Activated CD4-positive, alpha-beta memory T cell treated with anti-CD3 and anti-CD28 coated beads for 36 hours (primary cell): ENCODE measurements at regions not wholly inside any gene's neighbourhood (a gene's known extent, or its start where the extent isn't known, plus 50 kb on each side); places are given as distances from the start of the nearest gene placed in this dataset.

Source experiments
- CTCF ChIA-PET: fragments of 350-600 bp; sonication (Branson Sonifier 250); formaldehyde crosslinking; loops from one replicate; lab custom pipeline; 2021; ENCODE audit warnings: antibody characterized with exemption, inconsistent platforms; lab: Charles Lee
- POLR2A ChIA-PET: fragments of 350-600 bp; sonication (Branson Sonifier 250); formaldehyde crosslinking; loops from one replicate; lab custom pipeline; 2021; ENCODE audit warnings: antibody characterized with exemption; lab: Charles Lee
- DNase-seq: peaks from one replicate; pipeline ENCODE4 v3.0.0-alpha.2; 2020
- H3K27ac Mint-ChIP-seq: one replicate; pipeline ENCODE4 v1.8.0; 2021; ENCODE audit warnings: mixed read lengths
- H3K27me3 Mint-ChIP-seq: one replicate; pipeline ENCODE4 v1.8.0; 2021; ENCODE audit warnings: mixed read lengths
- H3K36me3 Mint-ChIP-seq: one replicate; pipeline ENCODE4 v1.8.0; 2021; ENCODE audit warnings: mixed read lengths
- H3K4me1 Mint-ChIP-seq: one replicate; pipeline ENCODE4 v1.8.0; 2021; ENCODE audit warnings: low read depth, mixed read lengths
- H3K4me3 Mint-ChIP-seq: one replicate; pipeline ENCODE4 v1.8.0; 2021; ENCODE audit warnings: mild to moderate bottlenecking, mixed read lengths
- H3K9me3 Mint-ChIP-seq: one replicate; pipeline ENCODE4 v1.8.0; 2021; ENCODE audit warnings: mixed read lengths
- intact Hi-C: fragments of 100-400 bp; cut with micrococcal nuclease; formaldehyde crosslinking; loops from one replicate; pipeline ENCODE4 v1.15.1; 2023

DNA sequence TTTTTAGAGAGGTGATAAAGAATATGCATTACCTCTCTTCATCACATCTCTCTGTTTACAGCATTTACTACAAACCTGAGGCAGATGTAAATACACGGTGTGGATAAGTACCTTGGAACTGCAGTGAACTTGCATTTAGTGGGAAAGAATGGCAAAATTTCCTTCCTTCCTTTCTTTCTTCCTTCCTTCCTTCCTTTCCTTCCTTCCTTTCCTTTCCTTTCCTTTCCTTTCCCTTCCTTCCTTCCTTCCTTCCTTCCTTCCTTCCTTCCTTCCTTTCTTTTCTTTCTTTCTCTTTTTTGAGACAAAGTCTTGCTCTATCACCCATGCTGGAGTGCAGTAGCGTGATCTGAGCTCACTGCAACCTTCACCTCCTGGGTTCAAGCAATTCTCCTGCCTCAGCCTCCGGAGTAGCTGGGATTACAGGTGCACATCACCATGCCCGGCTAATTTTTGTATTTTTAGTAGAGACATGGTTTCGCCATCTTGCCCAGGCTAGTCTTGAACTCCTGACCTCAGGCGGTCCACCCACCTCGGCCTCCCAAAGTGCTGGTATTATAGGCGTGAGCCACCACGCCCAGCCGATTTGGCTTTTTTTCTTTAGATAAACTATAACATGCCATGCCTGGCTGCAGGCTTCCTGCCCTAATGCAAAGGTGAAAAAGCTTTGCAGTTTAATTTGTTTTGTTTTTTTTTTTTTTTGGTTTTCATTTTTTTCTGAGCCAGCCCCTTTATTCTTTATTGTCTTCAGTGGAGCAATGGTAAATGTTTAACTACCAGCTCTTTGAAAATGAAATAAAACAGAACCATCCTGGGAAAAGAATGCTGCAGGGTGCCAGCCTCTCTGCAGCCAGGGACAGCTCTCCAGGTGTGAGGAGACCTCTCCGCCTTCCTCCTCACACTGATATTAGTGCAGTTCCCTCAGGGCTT is 64.2 kb upstream of the NEDD9 start:
- Mint-ChIP-seq H3K27me3 (no peaks in the 10 kb centered on the region), H3K4me3 (no peak overlapping the region), H3K9me3 (peaks cover 8% of the 10 kb centered on the region), H3K36me3 (peaks cover 50% of the 10 kb centered on the region), H3K27ac (no peak overlapping the region), H3K4me1 (peaks cover 39% of the 10 kb centered on the region)
- intact Hi-C loops, result no loop called here
- ChIA-PET CTCF (interaction anchor here (0.6 kb wide), 1 partner anchor 86 kb away, joined by 3 read pairs; no protein-coding TSS in a partner anchor), POLR2A (no interaction called here)
- DNase-seq, result no peak

DNA sequence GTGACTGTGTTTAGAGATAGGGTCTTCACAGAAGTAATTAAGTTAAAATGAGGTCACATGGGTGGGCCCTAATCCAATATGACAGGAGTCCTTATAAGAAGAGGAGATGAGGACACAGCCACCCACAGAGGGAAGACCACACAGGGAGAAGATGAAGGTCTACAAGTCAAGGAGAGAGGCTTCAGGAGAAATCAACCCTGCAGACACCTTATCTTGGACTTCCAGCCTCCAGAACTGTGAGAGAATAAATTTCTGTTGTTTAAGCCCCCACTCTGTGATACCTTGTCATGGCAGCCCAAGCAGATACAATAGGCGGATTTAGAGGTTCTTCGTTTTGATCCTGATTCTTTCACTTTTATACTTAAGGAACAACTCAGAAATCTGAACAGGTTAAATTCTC is 63.5 kb upstream of the NEDD9 start:
- H3K4me1 Mint-ChIP-seq, result peaks cover 37% of the 10 kb centered on the region
- no peak overlapping the region for H3K4me3 Mint-ChIP-seq
- intact Hi-C loops, result no loop called here
- H3K9me3 Mint-ChIP-seq, result peaks cover 3% of the 10 kb centered on the region
- ChIA-PET CTCF (no interaction called here), POLR2A (no interaction called here)
- H3K36me3 Mint-ChIP-seq, result peaks cover 45% of the 10 kb centered on the region
- H3K27me3 Mint-ChIP-seq, result no peaks in the 10 kb centered on the region
- no peak overlapping the region for H3K27ac Mint-ChIP-seq
- DNase-seq, result no peak

DNA sequence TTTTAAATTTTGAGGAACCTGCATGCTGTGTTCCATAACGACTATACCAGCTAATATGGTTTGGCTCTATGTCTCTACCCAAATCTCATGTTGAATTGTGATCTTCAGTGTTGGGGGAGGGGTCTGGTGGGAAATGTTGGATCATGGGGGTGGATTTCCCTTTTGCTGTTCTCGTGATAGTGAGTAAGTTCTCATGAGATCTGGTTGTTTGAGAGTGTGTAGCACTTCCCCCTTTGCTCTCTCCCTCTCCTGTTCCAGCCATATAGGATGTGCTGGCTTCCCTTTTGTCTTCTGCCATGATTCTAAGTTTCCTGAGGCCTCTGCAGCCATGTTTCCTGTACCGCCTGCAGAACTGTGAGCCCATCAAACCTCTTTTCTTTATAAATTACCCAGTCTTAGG is 61.8 kb upstream of the NEDD9 start:
- H3K27me3 Mint-ChIP-seq, result no peaks in the 10 kb centered on the region
- DNase-seq, result no peak
- H3K36me3 Mint-ChIP-seq, result peaks cover 43% of the 10 kb centered on the region
- H3K27ac Mint-ChIP-seq, result no peak overlapping the region
- H3K4me3 Mint-ChIP-seq, result no peak overlapping the region
- intact Hi-C loops, result no loop called here
- H3K9me3 Mint-ChIP-seq, result no peaks in the 10 kb centered on the region
- ChIA-PET CTCF (no interaction called here), POLR2A (no interaction called here)
- H3K4me1 Mint-ChIP-seq, result peaks cover 27% of the 10 kb centered on the region

DNA sequence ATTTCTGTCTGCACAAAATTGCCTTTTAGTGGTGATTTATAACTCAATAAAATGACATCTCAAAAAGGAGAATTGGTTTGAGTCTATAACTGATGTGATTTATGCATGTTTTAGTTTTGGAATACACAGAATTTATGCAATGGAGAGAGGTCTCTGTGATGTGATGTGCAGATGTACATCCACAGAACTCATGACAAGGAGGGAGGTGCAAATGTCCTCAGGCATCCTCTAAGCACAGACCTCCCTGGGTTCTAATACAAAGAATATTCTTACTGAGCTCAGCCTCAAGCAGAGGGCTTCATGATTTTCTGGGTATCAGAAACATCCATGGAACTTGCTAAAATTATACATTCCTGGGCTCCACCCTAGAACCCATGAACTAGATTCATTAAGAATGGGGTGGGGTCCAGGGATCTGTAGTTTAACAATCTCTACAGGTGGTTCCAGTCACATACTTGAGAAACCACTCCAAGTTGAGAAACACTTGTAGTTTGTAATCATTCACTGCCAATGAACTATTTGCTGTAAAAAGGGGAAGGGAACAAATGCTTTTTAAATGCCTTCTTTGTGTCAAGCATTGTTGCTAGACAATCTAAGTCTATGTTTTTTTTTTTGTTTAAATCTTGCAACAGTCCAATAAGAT is 60.2 kb upstream of the NEDD9 start:
- ChIA-PET POLR2A (interaction anchor here (1.2 kb wide), 2 partner anchors 15 to 26 kb away, joined by 3 to 6 read pairs; no protein-coding TSS in a partner anchor), CTCF (no interaction called here)
- peaks cover 27% of the 10 kb centered on the region for H3K4me1 Mint-ChIP-seq
- DNase-seq, result no peak
- H3K36me3 Mint-ChIP-seq, result peaks cover 45% of the 10 kb centered on the region
- H3K27me3 Mint-ChIP-seq, result no peaks in the 10 kb centered on the region
- intact Hi-C loops, result no loop called here
- H3K4me3 Mint-ChIP-seq, result no peak overlapping the region
- peaks cover 3% of the 10 kb centered on the region for H3K9me3 Mint-ChIP-seq
- H3K27ac Mint-ChIP-seq, result peak overlapping the region; percentile 56

DNA sequence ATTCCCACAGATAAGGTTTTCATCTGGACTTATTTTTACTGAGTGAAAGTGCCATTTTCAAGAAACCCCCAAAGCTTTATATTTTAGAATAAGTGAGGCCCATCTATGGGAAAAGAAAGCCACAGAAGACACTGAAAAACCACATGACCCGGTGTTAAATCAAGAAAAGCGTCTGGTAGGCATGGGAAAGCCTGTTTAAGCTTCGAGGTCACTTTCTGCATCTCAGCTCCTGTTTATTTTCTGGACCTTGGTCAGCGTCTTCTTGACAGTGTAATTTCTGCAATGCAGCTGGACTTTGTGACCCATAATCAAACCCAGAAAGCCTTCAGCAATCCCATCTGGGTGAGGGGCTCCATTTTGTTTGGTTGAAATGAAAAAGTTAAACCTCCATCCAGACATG is 59.6 kb upstream of the NEDD9 start:
- Mint-ChIP-seq H3K9me3 (peaks cover 3% of the 10 kb centered on the region), H3K4me3 (no peak overlapping the region), H3K36me3 (peaks cover 43% of the 10 kb centered on the region), H3K27ac (peak overlapping the region; percentile 56), H3K4me1 (peaks cover 27% of the 10 kb centered on the region), H3K27me3 (no peaks in the 10 kb centered on the region)
- ChIA-PET CTCF (no interaction called here), POLR2A (interaction anchor here (1.2 kb wide), 2 partner anchors 14 to 26 kb away, joined by 3 to 6 read pairs; no protein-coding TSS in a partner anchor)
- intact Hi-C loops, result no loop called here
- no peak for DNase-seq

DNA sequence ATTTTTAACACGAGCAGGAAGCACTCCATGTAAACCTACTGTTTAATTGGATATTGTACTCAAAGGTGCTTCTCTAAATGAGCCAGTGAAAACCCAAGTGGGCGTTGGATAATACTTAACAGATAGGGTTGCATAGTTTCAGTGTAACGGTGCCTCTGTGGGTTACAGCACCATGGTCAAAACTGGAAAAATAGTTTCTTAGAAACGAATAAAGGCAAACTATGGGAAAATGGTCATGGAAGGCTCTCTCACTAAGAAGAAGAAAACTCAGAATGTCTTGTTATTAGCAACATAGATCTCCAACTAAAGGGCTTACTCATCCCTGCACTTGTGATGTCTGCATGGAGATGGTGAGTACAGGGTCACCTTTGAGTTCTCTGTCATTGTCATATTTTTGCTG is 59.1 kb upstream of the NEDD9 start:
- Mint-ChIP-seq H3K4me1 (peaks cover 27% of the 10 kb centered on the region), H3K27ac (peak overlapping the region; percentile 56), H3K27me3 (no peaks in the 10 kb centered on the region), H3K9me3 (peaks cover 5% of the 10 kb centered on the region), H3K4me3 (no peak overlapping the region), H3K36me3 (peaks cover 44% of the 10 kb centered on the region)
- intact Hi-C loops, result loop anchor here (1.0 to 2.0 kb wide), 6 partner anchors 13 to 121 kb away; no protein-coding TSS in a partner anchor
- POLR2A ChIA-PET, result interaction anchor here (1.2 kb wide), 1 partner anchor 13 kb away, joined by 6 read pairs; no protein-coding TSS in a partner anchor
- DNase-seq, result peak; percentile 50
- CTCF ChIA-PET, result no interaction called here

DNA sequence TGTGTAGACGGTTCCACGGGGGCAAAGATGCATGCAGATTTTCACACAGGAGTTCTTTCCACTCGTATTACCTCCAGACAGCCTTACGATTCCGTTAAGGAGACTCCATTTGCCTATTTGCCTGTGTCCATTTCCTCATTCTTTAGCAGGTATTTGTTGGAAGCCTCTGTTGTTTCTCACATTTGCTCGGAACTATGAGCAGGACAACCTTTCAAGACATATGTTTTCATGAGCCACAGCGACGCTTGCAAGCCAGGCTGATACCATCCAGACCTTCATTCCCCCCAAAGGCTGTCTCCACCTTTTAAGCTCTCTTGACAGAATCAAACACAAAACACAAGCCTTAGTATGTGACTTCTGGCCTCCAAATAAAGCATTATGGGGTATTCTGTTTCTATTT is 57.6 kb upstream of the NEDD9 start:
- DNase-seq, result no peak
- no peak overlapping the region for H3K4me3 Mint-ChIP-seq
- ChIA-PET CTCF (no interaction called here), POLR2A (interaction anchor here (2.0 kb wide), 1 partner anchor 12 kb away, joined by 9 read pairs; no protein-coding TSS in a partner anchor)
- intact Hi-C loops, result loop anchor here (2.0 kb wide), 1 partner anchor 65 kb away; no protein-coding TSS in a partner anchor
- H3K36me3 Mint-ChIP-seq, result peaks cover 30% of the 10 kb centered on the region
- H3K4me1 Mint-ChIP-seq, result peaks cover 32% of the 10 kb centered on the region
- no peaks in the 10 kb centered on the region for H3K27me3 Mint-ChIP-seq
- H3K27ac Mint-ChIP-seq, result no peak overlapping the region
- peaks cover 5% of the 10 kb centered on the region for H3K9me3 Mint-ChIP-seq

DNA sequence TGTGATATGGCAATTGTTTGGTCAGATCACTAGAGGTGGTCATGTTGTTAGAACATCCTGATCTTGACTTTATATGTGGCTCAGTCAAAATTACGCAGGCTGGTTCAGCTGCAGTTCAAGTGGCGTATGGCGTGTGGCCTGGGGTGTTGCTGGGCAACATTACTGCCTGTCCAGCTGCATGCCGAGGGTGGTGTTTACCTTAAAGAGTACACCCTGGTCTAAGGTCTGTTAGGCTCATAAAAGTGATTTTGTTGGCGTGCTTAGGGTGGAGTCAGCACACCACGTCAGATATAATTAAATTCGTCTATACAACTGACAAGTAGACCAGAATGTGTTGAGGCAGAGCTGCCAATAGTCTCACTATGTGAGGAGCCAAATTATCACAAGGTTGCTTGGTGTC is 55.6 kb upstream of the NEDD9 start:
- peaks cover 22% of the 10 kb centered on the region for H3K36me3 Mint-ChIP-seq
- POLR2A ChIA-PET, result interaction anchor here (2.0 kb wide), 1 partner anchor 10 kb away, joined by 9 read pairs; no protein-coding TSS in a partner anchor
- CTCF ChIA-PET, result no interaction called here
- peaks cover 27% of the 10 kb centered on the region for H3K4me1 Mint-ChIP-seq
- no peak for DNase-seq
- H3K4me3 Mint-ChIP-seq, result no peak overlapping the region
- no peak overlapping the region for H3K27ac Mint-ChIP-seq
- no peaks in the 10 kb centered on the region for H3K27me3 Mint-ChIP-seq
- intact Hi-C loops, result no loop called here
- H3K9me3 Mint-ChIP-seq, result peaks cover 5% of the 10 kb centered on the region

DNA sequence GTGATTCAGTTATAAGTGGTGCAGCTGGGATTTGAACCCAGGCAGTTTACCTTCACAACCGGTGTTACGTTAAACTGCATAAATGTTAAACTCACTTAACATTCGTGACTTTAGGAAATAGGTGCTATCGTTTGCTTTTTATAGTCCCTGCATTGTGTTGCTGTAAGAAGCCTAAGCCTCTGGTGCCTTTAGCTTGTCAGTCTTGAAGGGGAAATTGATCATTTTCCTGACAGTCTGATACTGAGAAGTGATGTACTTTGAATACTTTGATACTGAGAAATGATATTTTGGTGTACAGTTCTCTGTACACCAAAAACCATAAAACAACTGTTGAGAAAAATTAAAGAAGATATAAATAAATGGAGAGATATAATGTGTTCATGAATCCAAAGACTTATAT is 52.5 kb upstream of the NEDD9 start:
- Mint-ChIP-seq H3K27ac (no peak overlapping the region), H3K27me3 (no peaks in the 10 kb centered on the region), H3K9me3 (peaks cover 5% of the 10 kb centered on the region), H3K4me1 (peaks cover 7% of the 10 kb centered on the region), H3K36me3 (peaks cover 12% of the 10 kb centered on the region), H3K4me3 (no peak overlapping the region)
- intact Hi-C loops, result no loop called here
- ChIA-PET POLR2A (no interaction called here), CTCF (interaction anchor here (1.0 kb wide), 1 partner anchor 113 kb away, joined by 3 read pairs; no protein-coding TSS in a partner anchor)
- DNase-seq, result no peak

DNA sequence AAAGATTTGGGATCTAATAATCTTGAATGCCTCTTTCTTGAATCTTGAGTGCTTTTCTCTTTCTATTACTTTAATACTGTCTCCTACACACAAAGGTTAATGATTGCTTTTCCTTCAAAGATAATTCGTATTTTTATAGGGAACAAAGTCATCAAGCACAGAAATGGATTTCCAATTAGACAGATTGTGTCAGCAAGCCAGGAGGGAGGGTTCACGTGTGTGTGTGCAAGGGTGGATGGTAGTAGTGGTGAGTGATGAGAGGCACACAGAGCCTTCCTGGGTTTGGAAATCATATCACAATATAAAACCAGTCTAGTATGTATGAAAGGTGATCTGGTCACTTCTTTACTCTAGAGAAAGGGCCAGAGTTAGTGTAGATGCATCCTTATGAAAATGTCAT is 51.2 kb upstream of the NEDD9 start:
- CTCF ChIA-PET, result no interaction called here
- intact Hi-C loops, result no loop called here

DNA sequence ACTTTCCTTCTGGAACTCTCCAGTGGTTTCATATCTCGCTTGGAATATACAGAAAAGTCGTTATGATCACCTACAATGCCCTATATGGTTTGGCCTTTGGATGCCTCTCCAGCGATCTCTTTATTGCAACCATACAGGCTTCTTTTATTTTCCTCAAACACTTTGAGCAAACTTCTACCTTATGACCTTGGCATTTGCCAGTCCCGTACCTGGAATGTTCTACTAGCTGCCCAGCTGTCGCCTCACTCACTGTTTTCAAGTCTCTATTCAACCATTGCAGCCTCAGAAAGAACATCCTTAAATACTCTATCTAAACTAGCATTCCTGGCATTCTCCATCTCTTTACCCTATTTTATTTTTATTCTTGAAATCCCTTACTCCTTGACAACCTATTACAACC is 50.4 kb upstream of the NEDD9 start:
- no peaks in the 10 kb centered on the region for H3K27me3 Mint-ChIP-seq
- peaks cover 2% of the 10 kb centered on the region for H3K9me3 Mint-ChIP-seq
- H3K36me3 Mint-ChIP-seq, result peaks cover 8% of the 10 kb centered on the region
- H3K4me1 Mint-ChIP-seq, result peaks cover 28% of the 10 kb centered on the region
- intact Hi-C loops, result no loop called here
- CTCF ChIA-PET, result no interaction called here
- POLR2A ChIA-PET, result no interaction called here
- no peak for DNase-seq
- no peak overlapping the region for H3K4me3 Mint-ChIP-seq
- no peak overlapping the region for H3K27ac Mint-ChIP-seq

More for the DNA sequence above, 51.2 kb upstream of the NEDD9 start:
- Mint-ChIP-seq H3K27ac (no peak overlapping the region), H3K36me3 (peaks cover 10% of the 10 kb centered on the region), H3K9me3 (peaks cover 4% of the 10 kb centered on the region), H3K27me3 (no peaks in the 10 kb centered on the region), H3K4me3 (no peak overlapping the region), H3K4me1 (peaks cover 20% of the 10 kb centered on the region)
- POLR2A ChIA-PET, result no interaction called here
- DNase-seq, result no peak
